CD4-positive, alpha-beta T cell (primary cell): ENCODE measurements at regions not wholly inside any gene's neighbourhood (a gene's known extent, or its start where the extent isn't known, plus 50 kb on each side); places are given as distances from the start of the nearest gene placed in this dataset.

Experiments used
- ATAC-seq: fragments of 200-7000 bp; cut with Tn5 transposase; one replicate; pipeline ENCODE4 v1.10.0; 2022; ENCODE audit warnings: mild to moderate bottlenecking; ENCODE audit not compliant: poor library complexity
- CTCF ChIA-PET: fragments of 350-600 bp; sonication (Branson Sonifier 250); formaldehyde crosslinking; loops from one replicate; lab custom pipeline; 2021; ENCODE audit warnings: antibody characterized with exemption, inconsistent platforms; lab: Charles Lee
- POLR2A ChIA-PET: fragments of 350-600 bp; sonication (Branson Sonifier 250); formaldehyde crosslinking; loops from one replicate; lab custom pipeline; 2021; ENCODE audit warnings: antibody characterized with exemption, inconsistent platforms; lab: Charles Lee
- DNase-seq, 14 experiments: peaks; one replicate each; pipeline ENCODE4 v3.0.0-alpha.2; 2013 to 2020; ENCODE audit warnings: mixed read lengths in 2 of 14
- H3K27ac ChIP-seq, 2 donors: one replicate each; pipeline versions ENCODE4 v1.5.1 to v1.7.0; 2013; ENCODE audit warnings: low read length in 2 of 2, low read depth in 1 of 2, mild to moderate bottlenecking in 1 of 2
- H3K27me3 ChIP-seq, 2 experiments: 1 replicate in 1 of 2; 2 replicates in 1 of 2; pipeline versions ENCODE4 v1.6.1 to v1.7.0; 2013; ENCODE audit warnings: low read length in 2 of 2, control low read depth in 1 of 2, mild to moderate bottlenecking in 1 of 2, moderate library complexity in 1 of 2; ENCODE audit not compliant: insufficient read depth in 2 of 2, control insufficient read depth in 1 of 2
- H3K36me3 ChIP-seq: one replicate; pipeline ENCODE4 v1.6.1; 2013; ENCODE audit warnings: low read length, control low read depth; ENCODE audit not compliant: insufficient read depth
- H3K4me1 ChIP-seq: one replicate; pipeline ENCODE4 v1.6.1; 2013; ENCODE audit warnings: low read length, control low read depth; ENCODE audit not compliant: insufficient read depth
- H3K4me3 ChIP-seq: one replicate; pipeline ENCODE4 v1.5.1; 2013; ENCODE audit warnings: mild to moderate bottlenecking, low read length, moderate library complexity
- H3K9me3 ChIP-seq, 2 experiments: 1 replicate in 1 of 2; 2 replicates in 1 of 2; pipeline versions ENCODE4 v1.6.1 to v1.7.0; 2013; ENCODE audit warnings: low read length in 2 of 2, mild to moderate bottlenecking in 2 of 2, control low read depth in 1 of 2, moderate library complexity in 1 of 2; ENCODE audit not compliant: control insufficient read depth in 1 of 2, insufficient read depth in 1 of 2
- H3K27ac Mint-ChIP-seq: one replicate; pipeline ENCODE4 v1.8.0; 2020; ENCODE audit warnings: mixed read lengths
- H3K27me3 Mint-ChIP-seq: one replicate; pipeline ENCODE4 v1.8.0; 2021; ENCODE audit warnings: mixed read lengths
- H3K36me3 Mint-ChIP-seq: one replicate; pipeline ENCODE4 v1.8.0; 2021; ENCODE audit warnings: low read depth, mixed read lengths
- H3K4me1 Mint-ChIP-seq: one replicate; pipeline ENCODE4 v1.8.0; 2021; ENCODE audit warnings: low read depth, mixed read lengths
- H3K4me3 Mint-ChIP-seq: one replicate; pipeline ENCODE4 v1.8.0; 2020; ENCODE audit warnings: mild to moderate bottlenecking, mixed read lengths
- H3K9me3 Mint-ChIP-seq: one replicate; pipeline ENCODE4 v1.8.0; 2020; ENCODE audit warnings: mixed read lengths
- CTCF ChIP-seq: fragments of 200-600 bp; IDR thresholded peaks from one replicate; pipeline ENCODE4 v1.8.0; 2022; ENCODE audit warnings: antibody characterized with exemption, mild to moderate bottlenecking
- intact Hi-C, 2 experiments: fragments of 100-400 bp; cut with DNase I in 1 of 2; cut with micrococcal nuclease in 1 of 2; formaldehyde crosslinking; loops; one replicate each; pipeline versions ENCODE4 v1.15.1 to v1.9.0; 2023 to 2025; cut with DNase I, micrococcal nuclease

- no peaks in the 10 kb centered on the region for H3K36me3 ChIP-seq
- no peaks in the 10 kb centered on the region for H3K9me3 Mint-ChIP-seq
- no peaks in the 10 kb centered on the region for H3K4me1 Mint-ChIP-seq
- no peak overlapping the region for H3K4me3 Mint-ChIP-seq
- CTCF ChIA-PET: no interaction called here
- H3K27ac Mint-ChIP-seq: no peak overlapping the region
- TF ChIP-seq CTCF: no peak
- H3K27me3 ChIP-seq: no peaks in the 10 kb centered on the region
- H3K4me1 ChIP-seq: no peaks in the 10 kb centered on the region
- no peak overlapping the region for H3K27ac ChIP-seq
- ATAC-seq (no peak), DNase-seq (no peak)
- no peaks in the 10 kb centered on the region for H3K36me3 Mint-ChIP-seq
- no peak overlapping the region for H3K4me3 ChIP-seq
- intact Hi-C loops: no loop called here
- peaks cover 0 to 3% of the 10 kb centered on the region in 2 experiments for H3K9me3 ChIP-seq
- POLR2A ChIA-PET: no interaction called here
- H3K27me3 Mint-ChIP-seq: no peaks in the 10 kb centered on the region
Measured at GRCh38 chr13:85283408-85283807, 515.8 kb downstream of the SLITRK6 start.

- H3K9me3 ChIP-seq: no peaks in the 10 kb centered on the region
- no peaks in the 10 kb centered on the region for H3K4me1 Mint-ChIP-seq
- H3K4me1 ChIP-seq: no peaks in the 10 kb centered on the region
- no peak for ATAC-seq
- H3K27me3 ChIP-seq: no peaks in the 10 kb centered on the region
- no peak overlapping the region for H3K4me3 Mint-ChIP-seq
- TF ChIP-seq CTCF: no peak
- ChIA-PET POLR2A (no interaction called here), CTCF (no interaction called here)
- H3K27ac ChIP-seq: no peak overlapping the region
- H3K4me3 ChIP-seq: no peak overlapping the region
- no peaks in the 10 kb centered on the region for H3K9me3 Mint-ChIP-seq
- H3K36me3 ChIP-seq: no peaks in the 10 kb centered on the region
- no peak for DNase-seq
- intact Hi-C loops: no loop called here
- H3K27ac Mint-ChIP-seq: no peak overlapping the region
- no peaks in the 10 kb centered on the region for H3K36me3 Mint-ChIP-seq
- no peaks in the 10 kb centered on the region for H3K27me3 Mint-ChIP-seq
Measured at GRCh38 chr13:85282876-85283275, 516.3 kb downstream of the SLITRK6 start.

GRCh38 chr13:85278851-85279250 is 520.4 kb downstream of the SLITRK6 start:
- no peaks in the 10 kb centered on the region for H3K27me3 ChIP-seq
- no peaks in the 10 kb centered on the region for H3K36me3 ChIP-seq
- no peak overlapping the region for H3K4me3 Mint-ChIP-seq
- H3K4me1 ChIP-seq: no peaks in the 10 kb centered on the region
- CTCF ChIA-PET: no interaction called here
- POLR2A ChIA-PET: no interaction called here
- TF ChIP-seq CTCF: no peak
- H3K9me3 ChIP-seq: no peaks in the 10 kb centered on the region
- peaks cover 1% of the 10 kb centered on the region for H3K9me3 Mint-ChIP-seq
- H3K27ac Mint-ChIP-seq: no peak overlapping the region
- intact Hi-C loops: no loop called here
- DNase-seq: no peak
- no peaks in the 10 kb centered on the region for H3K36me3 Mint-ChIP-seq
- ATAC-seq: no peak
- H3K27me3 Mint-ChIP-seq: no peaks in the 10 kb centered on the region
- no peaks in the 10 kb centered on the region for H3K4me1 Mint-ChIP-seq
- no peak overlapping the region for H3K4me3 ChIP-seq
- no peak overlapping the region for H3K27ac ChIP-seq
